ENCODE measurements at regions not wholly inside any gene's neighbourhood (a gene's known extent, or its start where the extent isn't known, plus 50 kb on each side); places are given as distances from the start of the nearest gene placed in this dataset.
A peak's percentile ranks its signal among the peaks of the same experiment; 100 is the strongest.

GRCh38 chr5:6243706-6244338, 134.5 kb downstream of the MED10 start:
- no peak overlapping the region for H3K56ac ChIP-seq (replicated peaks; ENCODE audit: insufficient read length, low read depth, low read length)
- H2BK20ac ChIP-seq (ENCODE audit: low read length): no peak overlapping the region
- no peaks in the 10 kb centered on the region for H3K9me3 ChIP-seq (ENCODE audit: insufficient read depth in 2 of 2, low read depth in 1 of 2, low read length in 1 of 2)
- H3K27me3 ChIP-seq (replicated peaks in 1 of 4; ENCODE audit: control insufficient read depth in 3 of 4, extremely low read depth in 1 of 4, insufficient read depth in 3 of 4, low read length in 3 of 4): no peaks in the 10 kb centered on the region
- H3K4me2 ChIP-seq (ENCODE audit: insufficient read depth in 1 of 2, low read depth in 2 of 2, low read length in 2 of 2): no peak overlapping the region
- no peak overlapping the region for H4K8ac ChIP-seq (ENCODE audit: extremely low read depth, insufficient read depth, low read length)
- H3K14ac ChIP-seq (ENCODE audit: insufficient read length): no peak overlapping the region
- H3K23ac ChIP-seq (ENCODE audit: insufficient read length): no peak overlapping the region
- H2AK5ac ChIP-seq (ENCODE audit: low read depth, low read length): no peak overlapping the region
- peak overlapping the region; percentile 69 for H3K4ac ChIP-seq (replicated peaks; ENCODE audit: insufficient read length, low read depth, low read length)
- H3K23me2 ChIP-seq (ENCODE audit: low read depth, low read length): peaks cover 2% of the 10 kb centered on the region; the same call in 1 of the 2 replicates
- no peaks in the 10 kb centered on the region for H3K79me2 ChIP-seq (ENCODE audit: control insufficient read depth in 1 of 2, insufficient read depth in 2 of 2, low read length in 2 of 2)
- H2BK5ac ChIP-seq (ENCODE audit: low read depth, low read length): no peak overlapping the region
- H3K36me3 ChIP-seq (ENCODE audit: control insufficient read depth in 2 of 4, insufficient read depth in 4 of 4, low read length in 3 of 4): no peaks in the 10 kb centered on the region
- H3K4me1 ChIP-seq (replicated peaks in 1 of 4; ENCODE audit: control insufficient read depth in 3 of 4, insufficient read depth in 4 of 4, low read length in 3 of 4): peaks cover 0 to 4% (median 0%) of the 10 kb centered on the region in 4 experiments; a peak in 1 of 7 replicates
- H4K91ac ChIP-seq (replicated peaks; ENCODE audit: insufficient read length, low read length): no peak overlapping the region
- H2BK120ac ChIP-seq (replicated peaks; ENCODE audit: low read depth, low read length): no peak overlapping the region
- H4K20me1 ChIP-seq (replicated peaks in 1 of 2; ENCODE audit: control insufficient read depth in 1 of 2, insufficient read depth in 2 of 2, low read length in 2 of 2): no peaks in the 10 kb centered on the region
- 87% methylated on average over 5 of the region's 5 CpGs; no CpG with 5 or more reads in 1 of the 2 experiments for WGBS, 2 experiments (ENCODE audit: extremely low coverage in 1 of 2, insufficient coverage in 1 of 2, insufficient read length in 1 of 2, insufficient replicate concordance in 2 of 2, low coverage in 1 of 2, low lambda C conversion rate in 2 of 2, missing lambda C conversion rate in 1 of 2)
- H2AFZ ChIP-seq (ENCODE audit: low read length): no peak overlapping the region
- TF ChIP-seq SRF (IDR thresholded peaks at IDR 0.05; ENCODE audit: low read depth, low read length): no peak
- TF ChIP-seq JUN (IDR thresholded peaks at IDR 0.05; ENCODE audit: low read depth, low read length): no peak
- TF ChIP-seq HDAC6 (IDR thresholded peaks at IDR 0.05; ENCODE audit: low read depth, low read length): no peak
- TF ChIP-seq TCF12 (IDR thresholded peaks at IDR 0.05; ENCODE audit: low read depth, low read length): no peak
- TF ChIP-seq KDM5A (IDR thresholded peaks at IDR 0.05; ENCODE audit: low read length): no peak
- no peak for TF ChIP-seq GABPA (IDR thresholded peaks at IDR 0.05; ENCODE audit: borderline replicate concordance, insufficient read depth, low read length)
- no peak for TF ChIP-seq SIN3A (conservative IDR thresholded peaks at IDR 0.05 in 1 of 2, IDR thresholded peaks at IDR 0.05 in 1 of 2; ENCODE audit: low read depth in 1 of 2, low read length in 2 of 2)
- no peak for TF ChIP-seq RNF2 (IDR thresholded peaks at IDR 0.05; ENCODE audit: borderline replicate concordance, low read depth, low read length, missing control alignments, poor library complexity, severe bottlenecking)
- no peak for TF ChIP-seq KDM4A (IDR thresholded peaks at IDR 0.05; ENCODE audit: low read depth, low read length, severe bottlenecking)
- no peak for TF ChIP-seq BRCA1 (IDR thresholded peaks at IDR 0.05; ENCODE audit: low read depth, low read length)
- TF ChIP-seq FOSL1 (IDR thresholded peaks at IDR 0.05; ENCODE audit: insufficient read depth, low read depth, low read length): no peak
- TF ChIP-seq SP2 (IDR thresholded peaks at IDR 0.05; ENCODE audit: low read length): no peak
- TF ChIP-seq NRF1 (IDR thresholded peaks at IDR 0.05; ENCODE audit: low read depth, low read length): no peak
- no peak for FAIRE-seq
- H3K9ac ChIP-seq (replicated peaks in 1 of 4; ENCODE audit: extremely low read depth in 1 of 4, low read depth in 3 of 4, low read length in 3 of 4): no peak overlapping the region
- H3K4me3 ChIP-seq (ENCODE audit: extremely low read depth in 1 of 4, insufficient read depth in 2 of 4, low read depth in 3 of 4, low read length in 4 of 4): no peak overlapping the region
- H4K5ac ChIP-seq (ENCODE audit: insufficient read length, low read depth, low read length): no peak overlapping the region
- DNase-seq (ENCODE audit: low read depth in 1 of 2, low spot score in 2 of 2): peak in 1 of 2 experiments; percentile 19
- H3K27ac ChIP-seq (ENCODE audit: low read depth, low read length): no peak overlapping the region
- POLR2A ChIA-PET (ENCODE audit: partially characterized antibody): no interaction called here
- CTCF ChIA-PET (ENCODE audit: partially characterized antibody): no interaction called here
- no peak overlapping the region for H2BK12ac ChIP-seq (ENCODE audit: low read depth, low read length)
- no peak overlapping the region for H3K18ac ChIP-seq (ENCODE audit: extremely low read depth, low read length)
- H3K79me1 ChIP-seq (ENCODE audit: low read depth, low read length): no peaks in the 10 kb centered on the region
- H2BK15ac ChIP-seq (ENCODE audit: low read length): no peak overlapping the region

Data from H1 (cell line).